ENCODE measurements at regions not wholly inside any gene's neighbourhood (a gene's known extent, or its start where the extent isn't known, plus 50 kb on each side); places are given as distances from the start of the nearest gene placed in this dataset.
"Not testable (repeated sequence)": the region's sequence is repeated elsewhere in the genome, so short reads cannot be mapped to it uniquely, and the experiment has no call there.

- Histone ChIP-seq H3K27me3 (ENCODE audit: control insufficient read depth, insufficient read depth, low read length) (no peaks in the 10 kb centered on the region), H3K4me3 (ENCODE audit: insufficient read depth, low read depth, low read length) (no peak overlapping the region), H3K36me3 (replicated peaks; ENCODE audit: control insufficient read depth, insufficient read depth, low read length) (no peaks in the 10 kb centered on the region)
- DNase-seq = no peak
These were observed 548.8 kb upstream of the SLC39A10 start for GRCh38 chr2:195108182-195108581.

DNA sequence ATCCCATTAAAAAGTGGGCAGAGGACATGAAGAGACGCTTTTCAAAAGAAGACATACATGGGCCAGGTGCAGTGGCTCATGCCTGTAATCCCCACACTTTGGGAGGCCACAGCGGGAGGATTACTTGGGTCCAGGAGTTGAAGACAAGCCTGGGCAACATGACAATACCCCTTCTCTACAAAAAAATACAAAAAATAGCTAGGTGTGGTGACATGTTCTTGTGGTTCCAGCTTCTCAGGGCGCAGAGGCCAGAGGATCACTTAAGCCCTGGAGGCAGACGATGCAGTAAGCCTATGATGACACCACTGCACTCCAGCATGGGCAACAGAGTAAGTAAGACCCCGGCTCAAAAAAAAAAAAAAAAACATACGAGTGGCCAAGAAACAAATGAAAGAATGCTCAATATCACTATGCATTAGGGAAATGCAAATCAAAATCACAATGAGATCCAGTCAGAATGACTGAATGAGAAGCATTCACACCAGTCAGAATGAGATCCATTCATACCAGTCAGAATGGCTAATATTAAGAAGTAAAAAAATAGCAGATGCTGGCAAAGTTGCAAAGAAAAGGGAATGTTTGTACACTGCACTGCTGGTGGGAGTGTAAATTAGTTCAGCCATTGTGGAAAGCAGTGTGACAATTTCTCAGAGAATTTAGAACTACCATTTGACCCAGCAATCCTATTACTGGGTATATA, 550.2 kb upstream of the SLC39A10 start:
- DNase-seq = no peak
- Histone ChIP-seq H3K27me3 (ENCODE audit: control insufficient read depth, insufficient read depth, low read length) (no peaks in the 10 kb centered on the region), H3K4me3 (ENCODE audit: insufficient read depth, low read depth, low read length) (no peak overlapping the region), H3K36me3 (replicated peaks; ENCODE audit: control insufficient read depth, insufficient read depth, low read length) (no peaks in the 10 kb centered on the region)

DNA sequence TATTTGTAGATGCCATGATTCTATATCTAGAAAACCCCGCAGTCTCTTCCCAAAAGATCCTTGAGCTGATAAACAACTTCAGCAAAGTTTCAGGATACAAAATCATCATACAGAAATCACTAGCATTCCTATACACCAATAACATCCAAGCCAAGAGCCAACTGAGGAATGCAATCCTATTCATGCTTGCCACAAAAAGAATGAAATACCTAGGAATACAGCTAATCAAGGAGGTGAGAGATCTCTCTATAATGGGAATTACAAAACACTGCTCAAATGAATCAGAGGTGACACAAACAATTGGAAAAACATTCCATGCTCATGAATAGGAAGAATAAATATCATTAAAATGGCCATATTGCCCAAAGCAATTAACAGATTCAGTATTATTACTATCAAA, 551.4 kb upstream of the SLC39A10 start:
- no peak overlapping the region for H3K4me3 ChIP-seq (ENCODE audit: insufficient read depth, low read depth, low read length)
- DNase-seq = no peak
- no peaks in the 10 kb centered on the region for H3K36me3 ChIP-seq (replicated peaks; ENCODE audit: control insufficient read depth, insufficient read depth, low read length)
- no peaks in the 10 kb centered on the region for H3K27me3 ChIP-seq (ENCODE audit: control insufficient read depth, insufficient read depth, low read length)

GRCh38 chr2:195094330-195094729, 562.7 kb upstream of the SLC39A10 start:
- DNase-seq = no peak
- no peaks in the 10 kb centered on the region for H3K36me3 ChIP-seq (replicated peaks; ENCODE audit: control insufficient read depth, insufficient read depth, low read length)
- no peaks in the 10 kb centered on the region for H3K27me3 ChIP-seq (ENCODE audit: control insufficient read depth, insufficient read depth, low read length)
- H3K4me3 ChIP-seq (ENCODE audit: insufficient read depth, low read depth, low read length) = no peak overlapping the region

- no peak overlapping the region for H3K4me3 ChIP-seq (ENCODE audit: insufficient read depth, low read depth, low read length)
- DNase-seq = peak; percentile 9
- H3K36me3 ChIP-seq (replicated peaks; ENCODE audit: control insufficient read depth, insufficient read depth, low read length) = no peaks in the 10 kb centered on the region
- no peaks in the 10 kb centered on the region for H3K27me3 ChIP-seq (ENCODE audit: control insufficient read depth, insufficient read depth, low read length)
These were observed 564.7 kb upstream of the SLC39A10 start for GRCh38 chr2:195092341-195092740.

- not testable (repeated sequence) for H3K4me3 ChIP-seq (ENCODE audit: insufficient read depth, low read depth, low read length); H3K27me3 ChIP-seq (ENCODE audit: control insufficient read depth, insufficient read depth, low read length); H3K36me3 ChIP-seq (replicated peaks; ENCODE audit: control insufficient read depth, insufficient read depth, low read length); DNase-seq
These were observed 584.2 kb upstream of the SLC39A10 start for GRCh38 chr2:195072806-195073205.

GRCh38 chr2:195057001-195057400, 600.0 kb upstream of the SLC39A10 start:
- DNase-seq = no peak

GRCh38 chr2:195055996-195056395, 601.0 kb upstream of the SLC39A10 start:
- no peak overlapping the region for H3K4me3 ChIP-seq (ENCODE audit: insufficient read depth, low read depth, low read length)

More at GRCh38 chr2:195057001-195057400, 600.0 kb upstream of the SLC39A10 start:
- H3K36me3 ChIP-seq (replicated peaks; ENCODE audit: control insufficient read depth, insufficient read depth, low read length) = no peaks in the 10 kb centered on the region
- H3K4me3 ChIP-seq (ENCODE audit: insufficient read depth, low read depth, low read length) = no peak overlapping the region
- H3K27me3 ChIP-seq (ENCODE audit: control insufficient read depth, insufficient read depth, low read length) = no peaks in the 10 kb centered on the region

GRCh38 chr2:195051401-195051800, 605.6 kb upstream of the SLC39A10 start:
- Histone ChIP-seq H3K4me3 (ENCODE audit: insufficient read depth, low read depth, low read length) (no peak overlapping the region), H3K27me3 (ENCODE audit: control insufficient read depth, insufficient read depth, low read length) (no peaks in the 10 kb centered on the region), H3K36me3 (replicated peaks; ENCODE audit: control insufficient read depth, insufficient read depth, low read length) (no peaks in the 10 kb centered on the region)
- DNase-seq = no peak

More at GRCh38 chr2:195055996-195056395, 601.0 kb upstream of the SLC39A10 start:
- DNase-seq = no peak
- no peaks in the 10 kb centered on the region for H3K27me3 ChIP-seq (ENCODE audit: control insufficient read depth, insufficient read depth, low read length)
- H3K36me3 ChIP-seq (replicated peaks; ENCODE audit: control insufficient read depth, insufficient read depth, low read length) = no peaks in the 10 kb centered on the region

DNA sequence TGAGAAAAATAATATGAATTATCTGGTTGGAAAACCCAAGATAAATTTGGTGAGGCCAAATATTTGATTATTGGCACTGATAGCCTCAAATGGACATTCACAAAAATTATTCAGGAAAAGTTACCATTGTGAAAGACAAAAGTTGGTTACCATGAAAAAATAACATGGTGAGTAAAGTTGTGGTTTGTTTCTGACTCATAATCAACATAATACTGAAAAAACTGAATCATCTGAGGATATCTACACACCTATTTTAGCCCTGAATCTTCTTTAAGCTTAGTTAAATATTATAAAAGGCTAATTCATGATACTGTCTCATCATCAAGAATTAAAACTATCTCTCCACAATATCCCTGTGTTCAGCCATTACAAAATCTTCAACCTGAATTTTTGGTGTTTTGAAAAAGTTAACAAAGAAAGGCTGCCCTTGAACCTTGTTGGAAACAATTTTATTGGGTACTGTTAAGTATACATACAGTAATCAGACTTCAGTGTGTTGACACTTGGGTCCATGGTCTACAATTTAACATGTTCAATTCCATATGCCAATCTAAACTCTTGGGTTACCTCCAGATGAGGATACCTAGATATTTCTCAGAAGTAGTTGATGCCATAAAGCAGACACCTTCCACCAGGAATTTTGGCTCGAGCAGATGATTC, 607.5 kb upstream of the SLC39A10 start:
- Histone ChIP-seq H3K36me3 (replicated peaks; ENCODE audit: control insufficient read depth, insufficient read depth, low read length) (no peaks in the 10 kb centered on the region), H3K4me3 (ENCODE audit: insufficient read depth, low read depth, low read length) (no peak overlapping the region), H3K27me3 (ENCODE audit: control insufficient read depth, insufficient read depth, low read length) (no peaks in the 10 kb centered on the region)
- no peak for DNase-seq

DNA sequence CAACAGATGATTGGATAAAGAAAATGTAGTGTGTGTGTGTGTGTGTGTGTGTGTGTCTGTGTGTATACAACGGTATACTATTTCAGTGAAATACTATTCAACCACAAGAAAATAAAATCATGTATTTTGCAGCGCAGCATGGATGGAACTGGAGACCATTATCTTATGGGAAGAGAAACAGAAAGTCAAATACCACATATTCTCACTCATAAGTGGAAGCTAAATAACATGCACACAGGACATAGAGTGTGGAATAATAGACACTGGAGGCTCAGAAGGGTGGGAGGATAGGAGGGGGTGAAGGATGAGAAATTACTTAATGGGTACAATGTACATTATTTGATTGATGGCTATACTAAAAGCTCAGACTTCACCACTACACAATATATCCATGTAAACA, 609.1 kb upstream of the SLC39A10 start:
- Histone ChIP-seq H3K27me3 (ENCODE audit: control insufficient read depth, insufficient read depth, low read length) (no peaks in the 10 kb centered on the region), H3K36me3 (replicated peaks; ENCODE audit: control insufficient read depth, insufficient read depth, low read length) (no peaks in the 10 kb centered on the region), H3K4me3 (ENCODE audit: insufficient read depth, low read depth, low read length) (no peak overlapping the region)
- no peak for DNase-seq

GRCh38 chr2:195044801-195045200, 612.2 kb upstream of the SLC39A10 start:
- no peak for DNase-seq
- no peaks in the 10 kb centered on the region for H3K27me3 ChIP-seq (ENCODE audit: control insufficient read depth, insufficient read depth, low read length)
- no peaks in the 10 kb centered on the region for H3K36me3 ChIP-seq (replicated peaks; ENCODE audit: control insufficient read depth, insufficient read depth, low read length)
- H3K4me3 ChIP-seq (ENCODE audit: insufficient read depth, low read depth, low read length) = no peak overlapping the region

- Histone ChIP-seq H3K36me3 (replicated peaks; ENCODE audit: control insufficient read depth, insufficient read depth, low read length) (no peaks in the 10 kb centered on the region), H3K27me3 (ENCODE audit: control insufficient read depth, insufficient read depth, low read length) (no peaks in the 10 kb centered on the region), H3K4me3 (ENCODE audit: insufficient read depth, low read depth, low read length) (no peak overlapping the region)
- DNase-seq = no peak
These were observed 618.9 kb upstream of the SLC39A10 start for GRCh38 chr2:195038153-195038552.

- no peak for DNase-seq
- Histone ChIP-seq H3K4me3 (ENCODE audit: insufficient read depth, low read depth, low read length) (no peak overlapping the region), H3K27me3 (ENCODE audit: control insufficient read depth, insufficient read depth, low read length) (no peaks in the 10 kb centered on the region), H3K36me3 (replicated peaks; ENCODE audit: control insufficient read depth, insufficient read depth, low read length) (no peaks in the 10 kb centered on the region)
These were observed 620.0 kb upstream of the SLC39A10 start for GRCh38 chr2:195037045-195037444.

DNA sequence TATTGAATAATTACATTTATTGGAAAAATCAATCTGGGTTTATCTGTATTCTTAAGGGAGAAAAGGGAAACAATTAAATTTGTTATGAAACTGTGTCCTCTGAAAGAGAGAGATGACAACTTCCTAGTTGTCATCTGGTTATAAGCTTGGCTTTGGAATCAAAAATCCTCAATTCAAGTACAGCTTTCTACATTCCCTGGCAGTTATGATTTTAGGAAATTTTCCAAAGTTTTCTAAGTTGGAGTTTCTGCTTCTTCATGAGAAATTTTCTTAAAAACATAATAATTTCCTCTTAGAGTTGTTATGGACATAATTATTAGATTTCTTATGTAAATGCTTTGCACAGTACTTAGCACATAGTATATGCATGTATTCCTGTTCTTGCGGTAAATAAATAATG, 625.6 kb upstream of the SLC39A10 start:
- no peaks in the 10 kb centered on the region for H3K36me3 ChIP-seq (replicated peaks; ENCODE audit: control insufficient read depth, insufficient read depth, low read length)
- no peaks in the 10 kb centered on the region for H3K27me3 ChIP-seq (ENCODE audit: control insufficient read depth, insufficient read depth, low read length)
- no peak overlapping the region for H3K4me3 ChIP-seq (ENCODE audit: insufficient read depth, low read depth, low read length)
- no peak for DNase-seq
